GM23338 (cell line): ENCODE measurements at regions not wholly inside any gene's neighbourhood (a gene's known extent, or its start where the extent isn't known, plus 50 kb on each side); places are given as distances from the start of the nearest gene placed in this dataset.

Experiments used
- ATAC-seq: fragments of 200-7000 bp; cut with Tn5 transposase; 3 replicates; pipeline ENCODE4 v1.9.1; 2020
- DNase-seq: peaks from one replicate; pipeline ENCODE4 v3.0.0-alpha.2; 2015; ENCODE audit warnings: low spot score
- H2AFZ ChIP-seq: fragments of 200-600 bp; sonication (generic); 2 replicates; pipeline ENCODE4 v1.8.0; 2016; ENCODE audit warnings: antibody characterized with exemption, mild to moderate bottlenecking, moderate library complexity
- H3F3A ChIP-seq: fragments of 200-600 bp; sonication (generic); replicated peaks from 2 replicates; pipeline ENCODE4 v1.8.0; 2017; ENCODE audit warnings: antibody characterized with exemption, mixed run types, low read depth
- H3K27ac ChIP-seq: fragments of 200-600 bp; sonication (generic); 2 replicates; pipeline ENCODE4 v1.6.1; 2016; ENCODE audit warnings: low read depth
- H3K27me3 ChIP-seq: fragments of 200-600 bp; sonication (generic); 2 replicates; pipeline ENCODE4 v1.8.0; 2016; ENCODE audit warnings: mild to moderate bottlenecking, mixed run types, moderate library complexity; ENCODE audit not compliant: insufficient read depth
- H3K36me3 ChIP-seq: fragments of 200-600 bp; sonication (generic); 2 replicates; pipeline ENCODE4 v1.8.0; 2016; ENCODE audit warnings: mild to moderate bottlenecking; ENCODE audit not compliant: insufficient read depth
- H3K4me1 ChIP-seq: fragments of 200-600 bp; sonication (generic); 2 replicates; pipeline ENCODE4 v1.8.0; 2016; ENCODE audit warnings: mild to moderate bottlenecking, moderate library complexity; ENCODE audit not compliant: insufficient read depth
- H3K4me2 ChIP-seq: fragments of 200-600 bp; sonication (generic); 2 replicates; pipeline ENCODE4 v1.7.1; 2017; ENCODE audit warnings: mixed run types
- H3K4me3 ChIP-seq: fragments of 200-600 bp; sonication (generic); 2 replicates; pipeline ENCODE4 v1.6.1; 2016; ENCODE audit warnings: mixed run types
- H3K79me2 ChIP-seq: fragments of 200-600 bp; sonication (generic); replicated peaks from 2 replicates; pipeline ENCODE4 v1.8.0; 2017; ENCODE audit warnings: mild to moderate bottlenecking; ENCODE audit not compliant: insufficient read depth
- H3K9me2 ChIP-seq: fragments of 200-600 bp; sonication (generic); 2 replicates; pipeline ENCODE4 v1.8.0; 2017; ENCODE audit not compliant: insufficient read depth
- H4K20me1 ChIP-seq: fragments of 200-600 bp; sonication (generic); replicated peaks from 2 replicates; pipeline ENCODE4 v1.8.0; 2017; ENCODE audit warnings: mild to moderate bottlenecking; ENCODE audit not compliant: insufficient read depth
- H3K27ac Mint-ChIP-seq: 2 replicates; pipeline ENCODE4 v1.8.0; 2020; ENCODE audit warnings: inconsistent platforms, mild to moderate bottlenecking, moderate library complexity, mixed read lengths
- H3K27me3 Mint-ChIP-seq: 3 replicates; pipeline ENCODE4 v1.8.0; 2022; ENCODE audit warnings: low read depth, mild to moderate bottlenecking, moderate library complexity, mixed read lengths, inconsistent platforms; ENCODE audit not compliant: insufficient read depth, poor library complexity
- H3K36me3 Mint-ChIP-seq: 3 replicates; pipeline ENCODE4 v1.8.0; 2021; ENCODE audit warnings: low read depth, mild to moderate bottlenecking, inconsistent platforms, moderate library complexity, mixed read lengths
- H3K4me1 Mint-ChIP-seq: 3 replicates; pipeline ENCODE4 v1.8.0; 2020; ENCODE audit warnings: mild to moderate bottlenecking, inconsistent platforms, mixed read lengths
- H3K4me3 Mint-ChIP-seq: 3 replicates; pipeline ENCODE4 v1.8.0; 2021; ENCODE audit warnings: moderate library complexity, mild to moderate bottlenecking, inconsistent platforms, mixed read lengths
- H3K9me3 Mint-ChIP-seq: 3 replicates; pipeline ENCODE4 v1.8.0; 2020; ENCODE audit warnings: moderate library complexity, mild to moderate bottlenecking, inconsistent platforms, mixed read lengths
- CREB1 ChIP-seq: fragments of 250-450 bp; sonication (Bioruptor Pico); IDR thresholded peaks from 2 replicates; pipeline ENCODE4 v1.5.0; 2020; ENCODE audit warnings: low read depth, mild to moderate bottlenecking, moderate library complexity
- CTCF ChIP-seq, 2 experiments: fragments of 200-600 bp in 1 of 2; sonication (generic) in 1 of 2; conservative IDR thresholded peaks; 2 replicates each; pipeline versions ENCODE4 v1.5.1 to v1.6.1; 2016 to 2017; ENCODE audit warnings: antibody characterized with exemption in 2 of 2, low read depth in 2 of 2, mild to moderate bottlenecking in 2 of 2, moderate library complexity in 1 of 2
- EZH2 ChIP-seq: fragments of 200-600 bp; sonication (generic); IDR thresholded peaks from one replicate; pipeline ENCODE4 v1.8.0; 2017; ENCODE audit warnings: antibody characterized with exemption, mild to moderate bottlenecking, low read depth; ENCODE audit not compliant: unreplicated experiment
- EZH2phosphoT487 ChIP-seq: fragments of 200-600 bp; sonication (generic); IDR thresholded peaks from one replicate; pipeline ENCODE4 v1.8.1; 2018; ENCODE audit warnings: antibody characterized with exemption; ENCODE audit not compliant: unreplicated experiment
- POLR2AphosphoS5 ChIP-seq: IDR thresholded peaks from 2 replicates; pipeline ENCODE4 v1.6.1; 2016; ENCODE audit warnings: antibody characterized with exemption, low read depth
- REST ChIP-seq: IDR thresholded peaks from one replicate; pipeline ENCODE4 v1.6.1; 2018; ENCODE audit warnings: antibody characterized with exemption; ENCODE audit not compliant: unreplicated experiment
- STAT1 ChIP-seq: IDR thresholded peaks from one replicate; pipeline ENCODE4 v1.6.1; 2016; ENCODE audit warnings: antibody characterized with exemption; ENCODE audit not compliant: unreplicated experiment
- ZNF114 ChIP-seq: fragments of 250-450 bp; sonication (Bioruptor Pico); IDR thresholded peaks from 2 replicates; pipeline ENCODE4 v1.5.0; 2020; ENCODE audit warnings: mild to moderate bottlenecking, moderate library complexity
- ZNF331 ChIP-seq: fragments of 250-450 bp; sonication (Bioruptor Pico); IDR thresholded peaks from 2 replicates; pipeline ENCODE4 v1.5.0; 2020; ENCODE audit warnings: low read depth, mild to moderate bottlenecking, moderate library complexity
- TF ChIP-seq, protein P1 (sequence below): fragments of 250-450 bp; sonication (Bioruptor Pico); IDR thresholded peaks from 2 replicates; pipeline ENCODE4 v1.5.0; 2020; ENCODE audit warnings: mild to moderate bottlenecking, moderate library complexity
- TF ChIP-seq, protein P2 (sequence below): IDR thresholded peaks from 2 replicates; pipeline ENCODE4 v1.6.1; 2016; ENCODE audit warnings: antibody characterized with exemption

DNA sequence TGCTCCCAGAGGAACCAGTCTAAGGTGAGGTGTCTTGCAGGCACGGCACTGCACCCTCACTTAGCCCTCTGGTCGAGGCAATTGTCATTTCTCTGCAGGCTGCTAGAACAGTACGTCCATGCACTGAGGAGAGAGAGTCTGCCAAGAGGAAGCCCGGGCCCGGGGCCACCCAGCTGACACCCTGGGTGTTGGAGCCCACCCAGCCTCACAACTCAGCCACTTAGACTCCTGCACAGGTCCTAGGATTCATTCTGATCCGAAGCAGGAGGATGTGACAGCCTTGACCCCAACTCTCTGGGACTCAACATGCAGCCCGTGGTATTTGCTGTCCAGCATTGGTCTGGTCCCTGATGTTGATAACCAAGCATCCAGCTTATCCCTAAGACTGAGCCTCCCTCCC is 111.9 kb downstream of the ADSS2 start:
- peak overlapping the region; percentile 88 for H2AFZ ChIP-seq
- H3K4me2 ChIP-seq: no peak overlapping the region
- H3K4me3 ChIP-seq: no peak overlapping the region
- H3K27ac ChIP-seq: no peak overlapping the region
- no peak overlapping the region for H3K4me3 Mint-ChIP-seq
- H3K27me3 ChIP-seq: no peaks in the 10 kb centered on the region
- peaks cover 30% of the 10 kb centered on the region for H3K4me1 Mint-ChIP-seq
- H3K27ac Mint-ChIP-seq: 0 out of 2 replicates have a peak overlapping the region, but pooled peaks have one; percentile 56
- no peaks in the 10 kb centered on the region for H3K36me3 Mint-ChIP-seq
- no peaks in the 10 kb centered on the region for H3F3A ChIP-seq
- no peaks in the 10 kb centered on the region for H3K36me3 ChIP-seq
- peaks cover 14% of the 10 kb centered on the region for H3K4me1 ChIP-seq
- peaks cover 5% of the 10 kb centered on the region for H3K27me3 Mint-ChIP-seq
- no peaks in the 10 kb centered on the region for H3K79me2 ChIP-seq
- TF ChIP-seq REST (no peak), EZH2 (no peak), ZNF331 (CRISPR knock-in tag) (no peak), STAT1 (no peak), CREB1 (CRISPR knock-in tag) (no peak), EZH2phosphoT487 (no peak), POLR2AphosphoS5 (no peak), ZNF114 (CRISPR knock-in tag) (no peak), CTCF (conservative IDR thresholded peaks at IDR 0.05; ENCODE audit: low read depth in 2 of 2) (no peak)
- TF ChIP-seq, protein P1, sequence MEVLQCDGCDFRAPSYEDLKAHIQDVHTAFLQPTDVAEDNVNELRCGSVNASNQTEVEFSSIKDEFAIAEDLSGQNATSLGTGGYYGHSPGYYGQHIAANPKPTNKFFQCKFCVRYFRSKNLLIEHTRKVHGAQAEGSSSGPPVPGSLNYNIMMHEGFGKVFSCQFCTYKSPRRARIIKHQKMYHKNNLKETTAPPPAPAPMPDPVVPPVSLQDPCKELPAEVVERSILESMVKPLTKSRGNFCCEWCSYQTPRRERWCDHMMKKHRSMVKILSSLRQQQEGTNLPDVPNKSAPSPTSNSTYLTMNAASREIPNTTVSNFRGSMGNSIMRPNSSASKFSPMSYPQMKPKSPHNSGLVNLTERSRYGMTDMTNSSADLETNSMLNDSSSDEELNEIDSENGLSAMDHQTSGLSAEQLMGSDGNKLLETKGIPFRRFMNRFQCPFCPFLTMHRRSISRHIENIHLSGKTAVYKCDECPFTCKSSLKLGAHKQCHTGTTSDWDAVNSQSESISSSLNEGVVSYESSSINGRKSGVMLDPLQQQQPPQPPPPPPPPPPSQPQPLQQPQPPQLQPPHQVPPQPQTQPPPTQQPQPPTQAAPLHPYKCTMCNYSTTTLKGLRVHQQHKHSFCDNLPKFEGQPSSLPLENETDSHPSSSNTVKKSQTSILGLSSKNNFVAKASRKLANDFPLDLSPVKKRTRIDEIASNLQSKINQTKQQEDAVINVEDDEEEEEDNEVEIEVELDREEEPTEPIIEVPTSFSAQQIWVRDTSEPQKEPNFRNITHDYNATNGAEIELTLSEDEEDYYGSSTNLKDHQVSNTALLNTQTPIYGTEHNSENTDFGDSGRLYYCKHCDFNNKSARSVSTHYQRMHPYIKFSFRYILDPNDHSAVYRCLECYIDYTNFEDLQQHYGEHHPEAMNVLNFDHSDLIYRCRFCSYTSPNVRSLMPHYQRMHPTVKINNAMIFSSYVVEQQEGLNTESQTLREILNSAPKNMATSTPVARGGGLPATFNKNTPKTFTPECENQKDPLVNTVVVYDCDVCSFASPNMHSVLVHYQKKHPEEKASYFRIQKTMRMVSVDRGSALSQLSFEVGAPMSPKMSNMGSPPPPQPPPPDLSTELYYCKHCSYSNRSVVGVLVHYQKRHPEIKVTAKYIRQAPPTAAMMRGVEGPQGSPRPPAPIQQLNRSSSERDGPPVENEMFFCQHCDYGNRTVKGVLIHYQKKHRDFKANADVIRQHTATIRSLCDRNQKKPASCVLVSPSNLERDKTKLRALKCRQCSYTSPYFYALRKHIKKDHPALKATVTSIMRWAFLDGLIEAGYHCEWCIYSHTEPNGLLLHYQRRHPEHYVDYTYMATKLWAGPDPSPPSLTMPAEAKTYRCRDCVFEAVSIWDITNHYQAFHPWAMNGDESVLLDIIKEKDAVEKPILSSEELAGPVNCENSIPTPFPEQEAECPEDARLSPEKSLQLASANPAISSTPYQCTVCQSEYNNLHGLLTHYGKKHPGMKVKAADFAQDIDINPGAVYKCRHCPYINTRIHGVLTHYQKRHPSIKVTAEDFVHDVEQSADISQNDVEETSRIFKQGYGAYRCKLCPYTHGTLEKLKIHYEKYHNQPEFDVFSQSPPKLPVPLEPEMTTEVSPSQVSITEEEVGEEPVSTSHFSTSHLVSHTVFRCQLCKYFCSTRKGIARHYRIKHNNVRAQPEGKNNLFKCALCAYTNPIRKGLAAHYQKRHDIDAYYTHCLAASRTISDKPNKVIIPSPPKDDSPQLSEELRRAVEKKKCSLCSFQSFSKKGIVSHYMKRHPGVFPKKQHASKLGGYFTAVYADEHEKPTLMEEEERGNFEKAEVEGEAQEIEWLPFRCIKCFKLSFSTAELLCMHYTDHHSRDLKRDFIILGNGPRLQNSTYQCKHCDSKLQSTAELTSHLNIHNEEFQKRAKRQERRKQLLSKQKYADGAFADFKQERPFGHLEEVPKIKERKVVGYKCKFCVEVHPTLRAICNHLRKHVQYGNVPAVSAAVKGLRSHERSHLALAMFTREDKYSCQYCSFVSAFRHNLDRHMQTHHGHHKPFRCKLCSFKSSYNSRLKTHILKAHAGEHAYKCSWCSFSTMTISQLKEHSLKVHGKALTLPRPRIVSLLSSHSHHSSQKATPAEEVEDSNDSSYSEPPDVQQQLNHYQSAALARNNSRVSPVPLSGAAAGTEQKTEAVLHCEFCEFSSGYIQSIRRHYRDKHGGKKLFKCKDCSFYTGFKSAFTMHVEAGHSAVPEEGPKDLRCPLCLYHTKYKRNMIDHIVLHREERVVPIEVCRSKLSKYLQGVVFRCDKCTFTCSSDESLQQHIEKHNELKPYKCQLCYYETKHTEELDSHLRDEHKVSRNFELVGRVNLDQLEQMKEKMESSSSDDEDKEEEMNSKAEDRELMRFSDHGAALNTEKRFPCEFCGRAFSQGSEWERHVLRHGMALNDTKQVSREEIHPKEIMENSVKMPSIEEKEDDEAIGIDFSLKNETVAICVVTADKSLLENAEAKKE: no peak
- TF ChIP-seq, protein P2, sequence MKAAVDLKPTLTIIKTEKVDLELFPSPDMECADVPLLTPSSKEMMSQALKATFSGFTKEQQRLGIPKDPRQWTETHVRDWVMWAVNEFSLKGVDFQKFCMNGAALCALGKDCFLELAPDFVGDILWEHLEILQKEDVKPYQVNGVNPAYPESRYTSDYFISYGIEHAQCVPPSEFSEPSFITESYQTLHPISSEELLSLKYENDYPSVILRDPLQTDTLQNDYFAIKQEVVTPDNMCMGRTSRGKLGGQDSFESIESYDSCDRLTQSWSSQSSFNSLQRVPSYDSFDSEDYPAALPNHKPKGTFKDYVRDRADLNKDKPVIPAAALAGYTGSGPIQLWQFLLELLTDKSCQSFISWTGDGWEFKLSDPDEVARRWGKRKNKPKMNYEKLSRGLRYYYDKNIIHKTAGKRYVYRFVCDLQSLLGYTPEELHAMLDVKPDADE: no peak
- ATAC-seq (no peak), DNase-seq (no peak)
- H3K9me3 Mint-ChIP-seq: no peaks in the 10 kb centered on the region
- no peaks in the 10 kb centered on the region for H3K9me2 ChIP-seq
- H4K20me1 ChIP-seq: no peaks in the 10 kb centered on the region
